ENCODE measurements at regions not wholly inside any gene's neighbourhood (a gene's known extent, or its start where the extent isn't known, plus 50 kb on each side); places are given as distances from the start of the nearest gene placed in this dataset.

DNA sequence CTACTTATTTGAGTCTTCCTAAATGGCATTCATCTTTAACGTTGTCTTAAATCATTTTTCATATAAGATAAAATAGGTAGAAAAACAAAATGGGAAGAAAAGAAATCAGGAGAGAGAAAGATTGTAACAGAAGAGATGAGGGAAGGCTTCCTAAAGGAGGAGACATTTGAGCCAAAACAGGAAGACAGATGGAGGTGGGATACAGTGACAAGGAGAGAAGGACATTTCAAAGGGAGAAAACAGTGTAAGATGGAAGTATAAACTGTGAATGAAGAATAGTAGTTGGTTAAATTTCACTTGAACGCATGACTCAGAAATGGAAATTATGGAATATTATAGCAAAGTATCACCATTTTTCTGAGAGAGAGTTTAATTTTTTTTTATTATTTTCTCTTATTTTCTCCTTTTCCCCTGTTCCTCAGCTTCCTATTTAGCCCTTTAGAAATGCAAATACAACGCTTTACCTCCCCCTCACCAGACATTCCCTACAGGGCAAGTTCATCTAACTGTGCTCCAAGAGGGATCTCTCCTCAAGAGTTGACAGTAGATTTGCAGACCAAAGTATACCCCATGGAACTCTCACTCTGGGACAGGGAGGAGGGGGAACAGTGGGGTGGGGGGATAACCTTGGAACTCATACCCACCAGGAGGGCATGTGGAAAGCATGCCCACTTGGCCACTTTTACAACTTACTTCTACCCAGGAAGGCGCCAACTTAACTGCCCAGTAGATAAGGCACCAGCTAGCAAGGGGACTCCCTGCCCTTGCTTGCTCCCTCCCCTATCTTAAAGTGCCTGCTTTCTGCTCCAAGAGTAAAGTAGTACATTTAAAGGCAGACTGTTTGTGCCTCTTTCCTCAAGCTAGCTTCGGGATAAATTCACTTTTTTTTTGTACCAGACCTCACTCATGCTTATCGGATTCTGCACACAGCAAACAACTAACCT lies 304.7 kb upstream of the POU5F2 start:
- Mint-ChIP-seq H3K36me3 (ENCODE audit: low read depth) (peaks cover 48% of the 10 kb centered on the region), H3K27me3 (no peaks in the 10 kb centered on the region), H3K4me1 (peaks cover 2% of the 10 kb centered on the region), H3K4me3 (no peak overlapping the region), H3K27ac (no peak overlapping the region), H3K9me3 (no peaks in the 10 kb centered on the region)
- ATAC-seq: no peak
- no peak for DNase-seq

GRCh38 chr5:94043311-94043710 lies 301.9 kb upstream of the POU5F2 start:
- no peaks in the 10 kb centered on the region for H3K9me3 Mint-ChIP-seq
- H3K4me1 Mint-ChIP-seq: no peaks in the 10 kb centered on the region
- H3K27ac Mint-ChIP-seq: no peak overlapping the region
- DNase-seq (no peak), ATAC-seq (no peak)
- no peak overlapping the region for H3K4me3 Mint-ChIP-seq
- no peaks in the 10 kb centered on the region for H3K27me3 Mint-ChIP-seq
- H3K36me3 Mint-ChIP-seq (ENCODE audit: low read depth): peaks cover 35% of the 10 kb centered on the region

- Mint-ChIP-seq H3K4me1 (no peaks in the 10 kb centered on the region), H3K27ac (no peak overlapping the region), H3K36me3 (ENCODE audit: low read depth) (peaks cover 35% of the 10 kb centered on the region), H3K9me3 (peaks cover 5% of the 10 kb centered on the region), H3K27me3 (no peaks in the 10 kb centered on the region), H3K4me3 (no peak overlapping the region)
- DNase-seq: no peak
- no peak for ATAC-seq
These were observed 299.3 kb upstream of the POU5F2 start for GRCh38 chr5:94040591-94041148.

DNA sequence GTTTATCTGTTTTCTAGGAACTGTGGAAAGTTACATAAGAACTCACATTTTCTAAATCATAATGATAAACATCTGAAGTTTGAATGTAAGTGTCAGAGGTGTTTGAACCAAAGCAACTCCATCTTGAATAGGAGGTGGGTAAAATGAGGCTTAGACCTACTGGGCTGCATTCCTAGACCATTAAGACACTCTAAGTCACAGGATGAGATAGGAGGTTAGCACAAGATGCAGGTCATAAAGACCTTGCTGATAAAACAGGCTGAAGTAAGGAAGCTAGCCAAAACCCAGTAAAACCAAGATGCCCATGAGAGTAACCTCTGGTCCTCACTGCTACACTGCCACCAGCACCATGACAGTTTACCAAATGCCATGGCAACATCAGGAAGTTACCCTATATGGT lies 297.7 kb upstream of the POU5F2 start:
- Mint-ChIP-seq H3K27ac (no peak overlapping the region), H3K9me3 (peaks cover 5% of the 10 kb centered on the region), H3K36me3 (ENCODE audit: low read depth) (peaks cover 34% of the 10 kb centered on the region), H3K4me3 (no peak overlapping the region), H3K4me1 (no peaks in the 10 kb centered on the region), H3K27me3 (no peaks in the 10 kb centered on the region)
- ATAC-seq (no peak), DNase-seq (no peak)

GRCh38 chr5:94031631-94032030 lies 290.2 kb upstream of the POU5F2 start:
- no peaks in the 10 kb centered on the region for H3K27me3 Mint-ChIP-seq
- peaks cover 5% of the 10 kb centered on the region for H3K9me3 Mint-ChIP-seq
- H3K4me1 Mint-ChIP-seq: no peaks in the 10 kb centered on the region
- no peak overlapping the region for H3K4me3 Mint-ChIP-seq
- ATAC-seq (no peak), DNase-seq (no peak)
- no peak overlapping the region for H3K27ac Mint-ChIP-seq
- peaks cover 44% of the 10 kb centered on the region for H3K36me3 Mint-ChIP-seq (ENCODE audit: low read depth)

- no peak overlapping the region for H3K27ac Mint-ChIP-seq
- H3K27me3 Mint-ChIP-seq: no peaks in the 10 kb centered on the region
- DNase-seq (no peak), ATAC-seq (no peak)
- H3K9me3 Mint-ChIP-seq: no peaks in the 10 kb centered on the region
- H3K4me1 Mint-ChIP-seq: no peaks in the 10 kb centered on the region
- H3K4me3 Mint-ChIP-seq: no peak overlapping the region
- peaks cover 39% of the 10 kb centered on the region for H3K36me3 Mint-ChIP-seq (ENCODE audit: low read depth)
These were observed 286.6 kb upstream of the POU5F2 start for GRCh38 chr5:94028001-94028400.

DNA sequence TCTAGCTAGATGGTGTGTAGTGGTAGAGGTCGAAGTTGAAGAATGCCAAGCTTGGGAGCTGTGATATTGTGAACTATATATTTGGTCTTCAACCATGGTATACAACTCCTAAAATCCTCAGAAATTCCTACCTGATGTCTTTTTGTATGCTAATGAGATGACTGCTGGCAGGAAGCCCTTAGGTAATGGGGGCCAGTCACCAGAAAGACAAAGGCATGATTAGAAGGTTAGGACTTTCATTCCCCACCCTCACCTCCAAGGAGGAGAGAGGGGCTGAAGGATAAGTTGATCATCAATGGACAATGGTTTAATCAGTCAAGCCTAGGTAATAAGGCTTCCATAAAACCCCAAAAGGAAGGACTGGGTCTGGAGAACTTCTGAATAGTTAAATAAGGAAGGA lies 285.7 kb upstream of the POU5F2 start:
- Mint-ChIP-seq H3K4me3 (no peak overlapping the region), H3K36me3 (ENCODE audit: low read depth) (peaks cover 39% of the 10 kb centered on the region), H3K4me1 (no peaks in the 10 kb centered on the region), H3K9me3 (no peaks in the 10 kb centered on the region), H3K27ac (no peak overlapping the region), H3K27me3 (no peaks in the 10 kb centered on the region)
- DNase-seq: no peak
- no peak for ATAC-seq

DNA sequence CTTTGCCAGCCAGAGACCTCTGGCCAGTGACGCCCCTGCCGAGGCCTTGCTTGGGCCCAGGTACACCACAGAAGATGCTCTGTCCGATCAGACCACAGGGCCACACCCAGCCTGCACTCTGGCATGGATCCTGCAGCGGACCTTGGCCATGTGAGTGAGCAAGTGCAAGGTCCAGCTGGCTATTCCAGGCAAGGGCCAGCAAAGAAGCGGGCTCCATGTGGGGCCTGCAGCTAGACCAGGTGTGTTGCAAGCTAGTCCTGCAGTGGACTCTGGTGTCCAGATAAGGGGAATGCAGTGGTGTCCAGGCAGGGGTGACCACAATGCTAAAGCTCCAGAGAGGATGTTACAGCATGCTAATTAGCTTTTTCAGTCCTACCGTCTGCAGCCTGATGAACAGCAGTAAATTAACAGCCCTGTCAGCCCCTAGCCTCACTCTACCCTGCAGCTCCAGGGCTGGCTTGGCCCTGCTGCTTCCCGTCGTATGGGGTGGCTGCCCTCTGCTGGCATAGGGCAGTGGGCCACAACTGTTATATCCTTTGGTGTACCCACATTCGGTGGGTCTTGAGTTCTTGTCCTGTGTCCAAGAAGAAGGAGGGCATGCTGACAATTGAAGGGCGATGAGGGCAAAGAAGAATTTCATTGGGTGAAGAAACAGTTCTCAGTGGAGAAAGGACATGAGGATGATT lies 284.5 kb upstream of the POU5F2 start:
- Mint-ChIP-seq H3K9me3 (peaks cover 7% of the 10 kb centered on the region), H3K36me3 (ENCODE audit: low read depth) (peaks cover 44% of the 10 kb centered on the region), H3K4me1 (no peaks in the 10 kb centered on the region), H3K27ac (no peak overlapping the region), H3K4me3 (no peak overlapping the region), H3K27me3 (no peaks in the 10 kb centered on the region)
- DNase-seq (no peak), ATAC-seq (no peak)

DNA sequence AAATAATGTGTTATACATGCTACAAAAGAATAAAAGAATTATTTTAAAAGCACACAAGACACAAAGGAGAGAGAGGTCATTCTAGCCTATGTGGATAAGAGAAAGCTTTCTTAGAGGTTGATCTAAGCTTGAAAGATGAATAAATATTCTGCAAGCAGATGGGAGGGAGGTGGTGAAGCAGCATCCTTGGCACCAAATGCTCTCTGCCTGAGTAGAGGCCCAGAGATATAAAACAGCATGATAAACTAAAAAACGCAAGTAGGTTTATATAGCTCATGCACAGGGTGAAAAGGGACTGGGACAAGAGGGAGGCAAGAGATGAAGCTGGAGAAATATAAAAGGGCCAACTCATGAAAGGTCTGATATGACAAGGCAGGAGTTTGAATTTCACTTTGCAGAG lies 283.2 kb upstream of the POU5F2 start:
- Mint-ChIP-seq H3K4me1 (no peaks in the 10 kb centered on the region), H3K36me3 (ENCODE audit: low read depth) (peaks cover 45% of the 10 kb centered on the region), H3K27ac (no peak overlapping the region), H3K27me3 (no peaks in the 10 kb centered on the region), H3K9me3 (peaks cover 7% of the 10 kb centered on the region), H3K4me3 (no peak overlapping the region)
- DNase-seq: no peak
- no peak for ATAC-seq

DNA sequence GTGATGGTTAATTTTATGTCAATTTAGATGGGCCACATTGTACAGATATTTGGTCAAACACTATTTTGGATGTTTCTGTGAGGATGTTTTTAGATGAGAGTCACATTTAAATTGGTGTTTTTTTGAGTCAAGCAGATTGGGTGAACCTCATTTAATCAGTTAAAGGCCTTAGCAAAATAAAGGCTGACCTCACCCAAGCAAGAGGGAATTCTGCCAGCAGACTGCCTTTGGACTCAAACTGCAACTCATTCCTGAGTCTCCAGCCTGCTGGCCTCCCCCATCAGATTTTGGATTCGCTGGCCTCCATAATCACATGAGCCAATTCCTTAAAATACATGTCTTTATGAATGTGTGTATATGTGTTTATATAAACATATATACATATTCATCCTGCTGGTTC lies 282.7 kb upstream of the POU5F2 start:
- Mint-ChIP-seq H3K27me3 (no peaks in the 10 kb centered on the region), H3K36me3 (ENCODE audit: low read depth) (peaks cover 49% of the 10 kb centered on the region), H3K27ac (no peak overlapping the region), H3K9me3 (peaks cover 11% of the 10 kb centered on the region), H3K4me3 (no peak overlapping the region), H3K4me1 (no peaks in the 10 kb centered on the region)
- ATAC-seq: no peak
- DNase-seq: no peak

DNA sequence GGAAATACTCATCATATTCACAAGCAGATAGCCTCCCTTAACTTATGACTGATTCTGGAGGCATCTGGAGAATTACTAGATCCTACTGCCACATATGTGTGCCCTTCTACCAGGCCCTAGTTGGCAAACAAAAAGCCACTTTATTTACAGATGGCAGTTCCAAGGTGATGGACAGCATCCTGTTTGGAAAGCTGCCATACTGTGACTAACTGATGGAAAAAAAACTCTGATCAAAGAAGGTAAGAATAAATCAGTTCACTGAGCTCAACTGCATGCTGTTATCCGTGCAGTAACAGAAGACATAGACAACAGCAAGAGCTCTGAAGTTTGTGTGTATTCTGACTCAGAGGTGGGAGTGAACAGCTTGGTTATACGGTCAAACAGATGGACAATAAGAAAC lies 279.8 kb upstream of the POU5F2 start:
- Mint-ChIP-seq H3K27me3 (no peaks in the 10 kb centered on the region), H3K27ac (no peak overlapping the region), H3K4me1 (no peaks in the 10 kb centered on the region), H3K4me3 (no peak overlapping the region), H3K36me3 (ENCODE audit: low read depth) (peaks cover 74% of the 10 kb centered on the region), H3K9me3 (peaks cover 25% of the 10 kb centered on the region)
- DNase-seq: no peak
- no peak for ATAC-seq

DNA sequence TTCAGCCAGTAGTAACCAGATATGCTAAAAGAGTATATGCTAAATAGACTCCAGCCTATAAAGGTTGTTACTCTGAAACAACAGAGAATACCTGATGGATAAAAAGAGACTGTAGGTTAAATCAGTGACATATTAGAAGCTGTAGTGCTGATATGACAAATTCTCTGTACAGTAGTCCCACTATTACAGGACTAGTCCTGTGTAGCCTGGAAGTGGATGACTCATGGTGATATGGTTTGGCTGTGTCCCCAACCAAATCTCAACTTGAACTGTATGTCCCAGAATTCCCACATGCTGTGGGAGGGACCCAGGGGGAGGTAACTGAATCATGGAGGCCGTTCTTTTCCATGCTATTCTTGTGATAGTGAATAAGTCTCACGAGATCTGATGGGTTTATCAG lies 276.2 kb upstream of the POU5F2 start:
- no peak overlapping the region for H3K4me3 Mint-ChIP-seq
- H3K36me3 Mint-ChIP-seq (ENCODE audit: low read depth): peaks cover 90% of the 10 kb centered on the region
- no peak overlapping the region for H3K27ac Mint-ChIP-seq
- H3K9me3 Mint-ChIP-seq: peaks cover 50% of the 10 kb centered on the region
- ATAC-seq (no peak), DNase-seq (no peak)
- no peaks in the 10 kb centered on the region for H3K27me3 Mint-ChIP-seq
- no peaks in the 10 kb centered on the region for H3K4me1 Mint-ChIP-seq

DNA sequence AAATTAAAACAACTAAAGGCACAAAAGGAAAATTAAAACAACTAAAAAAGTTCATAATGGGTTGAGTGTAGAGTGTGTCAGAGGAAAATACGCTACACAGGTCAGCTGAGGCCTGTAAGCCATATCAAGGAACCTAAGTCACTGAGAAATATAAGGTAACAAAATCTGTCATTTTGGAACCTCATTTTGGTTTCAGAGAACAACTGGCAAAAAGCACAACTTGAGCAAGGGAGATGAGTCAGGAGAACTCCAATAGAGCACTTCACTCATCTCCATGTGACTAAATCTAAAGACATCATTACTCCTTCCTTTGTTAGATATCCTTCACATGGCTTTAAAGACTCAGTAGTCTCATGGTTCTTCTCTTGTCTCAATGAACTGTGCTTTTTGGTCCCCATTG lies 269.4 kb upstream of the POU5F2 start:
- no peak overlapping the region for H3K4me3 Mint-ChIP-seq
- peaks cover 46% of the 10 kb centered on the region for H3K36me3 Mint-ChIP-seq (ENCODE audit: low read depth)

DNA sequence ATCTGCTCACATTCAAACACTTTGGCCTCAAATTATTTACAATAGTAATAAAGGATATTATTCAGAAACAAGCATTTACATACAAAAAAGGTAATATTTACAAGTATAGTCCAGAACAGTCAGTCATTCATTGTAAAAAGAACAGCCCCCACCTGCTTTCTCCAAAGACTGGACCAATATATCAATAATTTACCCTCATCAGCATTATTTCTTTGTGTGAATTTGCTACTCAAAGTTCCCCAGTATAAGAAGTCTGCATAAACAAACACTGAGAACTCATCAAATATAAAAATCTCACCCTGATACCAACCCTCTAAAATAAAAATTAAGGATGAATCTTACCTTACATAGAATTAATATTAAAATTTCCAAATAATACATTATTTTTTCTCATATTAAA lies 267.8 kb upstream of the POU5F2 start:
- peaks cover 35% of the 10 kb centered on the region for H3K36me3 Mint-ChIP-seq (ENCODE audit: low read depth)
- peaks cover 6% of the 10 kb centered on the region for H3K9me3 Mint-ChIP-seq

More for the DNA sequence above, 269.4 kb upstream of the POU5F2 start:
- H3K4me1 Mint-ChIP-seq: no peaks in the 10 kb centered on the region
- H3K27ac Mint-ChIP-seq: no peak overlapping the region
- ATAC-seq (no peak), DNase-seq (no peak)
- H3K27me3 Mint-ChIP-seq: no peaks in the 10 kb centered on the region
- H3K9me3 Mint-ChIP-seq: peaks cover 21% of the 10 kb centered on the region

DNA sequence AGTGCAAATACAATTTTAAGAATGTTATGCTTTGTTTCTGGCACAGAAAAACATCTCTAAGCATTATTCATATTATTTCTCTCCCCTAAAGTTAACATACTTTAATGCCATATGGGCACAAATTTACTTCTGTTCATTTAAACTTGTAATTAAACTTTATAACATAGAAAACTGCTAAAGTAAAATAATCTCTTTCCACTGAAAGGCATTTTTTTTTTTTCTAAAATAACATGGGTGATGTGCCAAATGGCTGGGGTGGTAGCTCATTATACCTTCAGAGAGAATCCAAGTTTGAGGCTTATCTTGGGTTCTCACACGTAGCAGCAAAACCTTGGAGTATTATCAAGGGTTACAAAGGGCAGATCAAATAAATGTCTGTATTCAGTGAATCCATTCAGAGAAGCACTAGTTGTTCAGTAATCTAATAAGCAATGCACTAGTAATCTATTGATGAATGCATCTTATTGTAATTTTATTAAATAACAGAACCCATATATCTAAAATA lies 257.6 kb upstream of the POU5F2 start:
- Mint-ChIP-seq H3K27me3 (no peaks in the 10 kb centered on the region), H3K4me1 (peaks cover 10% of the 10 kb centered on the region), H3K4me3 (no peak overlapping the region), H3K36me3 (ENCODE audit: low read depth) (peaks cover 20% of the 10 kb centered on the region), H3K27ac (no peak overlapping the region), H3K9me3 (peaks cover 19% of the 10 kb centered on the region)
- no peak for ATAC-seq
- DNase-seq: no peak

More for the DNA sequence above, 267.8 kb upstream of the POU5F2 start:
- no peaks in the 10 kb centered on the region for H3K27me3 Mint-ChIP-seq
- H3K27ac Mint-ChIP-seq: no peak overlapping the region
- H3K4me1 Mint-ChIP-seq: no peaks in the 10 kb centered on the region
- no peak overlapping the region for H3K4me3 Mint-ChIP-seq
- ATAC-seq: no peak
- no peak for DNase-seq

All from activated naive CD8-positive, alpha-beta T cell treated with anti-CD3 and anti-CD28 coated beads, Interleukin-2, amount 50 U/mL, for 24 hours (primary cell).